ENCODE measurements at regions not wholly inside any gene's neighbourhood (a gene's known extent, or its start where the extent isn't known, plus 50 kb on each side); places are given as distances from the start of the nearest gene placed in this dataset.
A peak's percentile ranks its signal among the peaks of the same experiment; 100 is the strongest.

DNA sequence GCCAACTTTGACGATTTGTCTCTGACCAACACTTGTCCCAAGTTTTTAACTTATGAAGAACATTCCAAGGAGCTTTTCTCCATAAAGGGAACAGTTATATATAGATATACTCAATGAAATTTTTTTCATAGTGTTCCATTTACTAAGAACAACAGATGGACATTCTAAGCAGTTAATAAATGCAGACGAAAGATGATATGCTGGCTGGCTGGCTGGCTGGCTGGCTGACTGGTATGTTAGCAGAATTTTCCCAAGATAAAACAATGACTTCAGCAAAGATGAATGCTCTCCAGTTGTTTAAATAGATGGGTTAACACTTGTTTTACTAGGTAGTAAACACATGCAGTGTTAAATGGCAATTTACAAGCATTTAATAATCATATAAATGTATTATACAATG is 62.2 kb downstream of the SPANXN3 start:
- Histone ChIP-seq H3K36me3 (ENCODE audit: insufficient read depth in 1 of 2, low read depth in 1 of 2) (no peaks in the 10 kb centered on the region), H3K9me3 (no peaks in the 10 kb centered on the region), H3K27ac (no peak overlapping the region), H3K27me3 (ENCODE audit: insufficient read depth in 3 of 3, low read length in 2 of 3) (no peaks in the 10 kb centered on the region), H3K4me1 (no peaks in the 10 kb centered on the region), H3K4me3 (no peak overlapping the region)
- TF ChIP-seq, protein P1, sequence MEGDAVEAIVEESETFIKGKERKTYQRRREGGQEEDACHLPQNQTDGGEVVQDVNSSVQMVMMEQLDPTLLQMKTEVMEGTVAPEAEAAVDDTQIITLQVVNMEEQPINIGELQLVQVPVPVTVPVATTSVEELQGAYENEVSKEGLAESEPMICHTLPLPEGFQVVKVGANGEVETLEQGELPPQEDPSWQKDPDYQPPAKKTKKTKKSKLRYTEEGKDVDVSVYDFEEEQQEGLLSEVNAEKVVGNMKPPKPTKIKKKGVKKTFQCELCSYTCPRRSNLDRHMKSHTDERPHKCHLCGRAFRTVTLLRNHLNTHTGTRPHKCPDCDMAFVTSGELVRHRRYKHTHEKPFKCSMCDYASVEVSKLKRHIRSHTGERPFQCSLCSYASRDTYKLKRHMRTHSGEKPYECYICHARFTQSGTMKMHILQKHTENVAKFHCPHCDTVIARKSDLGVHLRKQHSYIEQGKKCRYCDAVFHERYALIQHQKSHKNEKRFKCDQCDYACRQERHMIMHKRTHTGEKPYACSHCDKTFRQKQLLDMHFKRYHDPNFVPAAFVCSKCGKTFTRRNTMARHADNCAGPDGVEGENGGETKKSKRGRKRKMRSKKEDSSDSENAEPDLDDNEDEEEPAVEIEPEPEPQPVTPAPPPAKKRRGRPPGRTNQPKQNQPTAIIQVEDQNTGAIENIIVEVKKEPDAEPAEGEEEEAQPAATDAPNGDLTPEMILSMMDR (IDR thresholded peaks at IDR 0.05), result no peak
- ATAC-seq, result peak; percentile 69 to 91 (median 80)
- intact Hi-C loops (cut with DNase I), result no loop called here
- 14 to 22% (median 18%) methylated on average over 2 of the region's 2 CpGs for whole genome bisulfite sequencing, 3 donors
- DNase-seq, result no peak

DNA sequence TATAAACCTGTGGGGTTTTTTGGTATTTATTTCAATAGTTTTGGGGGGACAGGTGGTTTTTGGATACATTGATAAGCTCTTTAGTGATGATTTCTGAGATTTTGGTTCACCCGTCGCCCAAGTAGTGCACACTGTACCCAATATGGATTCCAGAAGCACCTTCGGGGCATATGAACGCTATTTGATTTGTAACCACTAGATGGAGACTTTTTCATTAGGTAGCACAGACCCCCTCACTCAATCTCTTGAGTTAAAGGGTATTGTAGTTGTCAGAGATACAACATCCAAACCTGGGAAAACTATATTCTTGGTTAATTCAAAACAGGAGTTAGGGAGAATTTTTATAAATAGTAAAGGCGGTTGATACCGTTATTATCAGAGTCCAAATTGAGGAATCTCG is 79.8 kb downstream of the SPANXN3 start:
- TF ChIP-seq, protein P1 (IDR thresholded peaks at IDR 0.05), result peak; percentile 50
- 12 to 16% (median 14%) methylated on average over 7 of the region's 7 CpGs for WGBS, 3 donors
- Histone ChIP-seq H3K27me3 (ENCODE audit: insufficient read depth in 3 of 3, low read length in 2 of 3) (no peaks in the 10 kb centered on the region), H3K9me3 (no peaks in the 10 kb centered on the region), H3K4me1 (no peaks in the 10 kb centered on the region), H3K36me3 (ENCODE audit: insufficient read depth in 1 of 2, low read depth in 1 of 2) (no peaks in the 10 kb centered on the region), H3K27ac (no peak overlapping the region), H3K4me3 (no peak overlapping the region)
- intact Hi-C loops (cut with DNase I), result no loop called here
- no peak for DNase-seq
- peak in 3 of 4 donors; percentile 59 to 65 (median 64) for ATAC-seq

DNA sequence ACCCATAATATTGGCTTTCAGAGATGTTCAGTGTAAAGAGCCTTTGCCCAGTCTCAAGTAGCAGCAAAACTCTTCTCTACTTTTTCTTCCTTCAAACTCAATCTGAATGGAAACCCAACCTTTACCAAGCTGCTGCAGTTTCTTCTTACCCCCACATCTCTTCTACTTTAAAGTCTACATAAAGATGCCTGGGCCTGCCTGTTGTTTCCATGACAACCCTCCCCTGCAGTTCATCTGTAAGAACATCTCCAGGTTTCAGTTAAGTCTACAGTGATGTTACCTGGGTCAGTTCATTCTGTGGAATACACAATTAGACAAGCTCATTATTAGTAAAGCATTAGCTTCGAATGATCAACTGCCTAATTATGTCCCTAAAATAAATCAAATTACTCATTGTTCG is 81.4 kb downstream of the SPANXN3 start:
- H3K36me3 ChIP-seq (ENCODE audit: insufficient read depth in 1 of 2, low read depth in 1 of 2), result no peaks in the 10 kb centered on the region
- intact Hi-C loops (cut with DNase I), result no loop called here
- H3K9me3 ChIP-seq, result no peaks in the 10 kb centered on the region
- no peaks in the 10 kb centered on the region for H3K4me1 ChIP-seq
- ATAC-seq, result no peak
- H3K27me3 ChIP-seq (ENCODE audit: insufficient read depth in 3 of 3, low read length in 2 of 3), result no peaks in the 10 kb centered on the region
- TF ChIP-seq, protein P1 (IDR thresholded peaks at IDR 0.05), result no peak
- H3K4me3 ChIP-seq, result no peak overlapping the region
- H3K27ac ChIP-seq, result no peak overlapping the region
- 83 to 91% (median 84%) methylated on average over 2 of the region's 2 CpGs for WGBS, 3 donors
- DNase-seq, result no peak

DNA sequence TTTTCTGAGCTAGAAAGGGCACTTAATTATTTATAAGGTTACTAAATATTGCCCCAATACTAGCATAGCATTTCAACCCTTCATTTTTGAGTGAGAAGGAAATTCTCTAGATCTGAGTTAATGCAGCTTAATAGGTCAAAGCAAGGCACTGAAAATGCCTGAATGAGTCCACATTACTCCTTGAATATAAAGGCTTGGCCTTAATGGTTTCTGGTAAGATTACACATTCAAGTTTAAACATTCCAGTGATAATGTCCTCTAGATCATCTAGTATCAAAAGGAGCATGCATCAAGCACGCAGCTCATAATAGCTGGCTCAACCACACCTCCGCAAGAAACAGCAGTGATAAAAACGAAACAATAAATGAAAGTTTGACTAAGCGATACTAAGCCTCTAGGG is 87.5 kb downstream of the SPANXN3 start:
- TF ChIP-seq, protein P1 (IDR thresholded peaks at IDR 0.05), result no peak
- Histone ChIP-seq H3K4me1 (no peaks in the 10 kb centered on the region), H3K4me3 (no peak overlapping the region), H3K27me3 (ENCODE audit: insufficient read depth in 3 of 3, low read length in 2 of 3) (no peaks in the 10 kb centered on the region), H3K27ac (no peak overlapping the region), H3K36me3 (ENCODE audit: insufficient read depth in 1 of 2, low read depth in 1 of 2) (no peaks in the 10 kb centered on the region), H3K9me3 (no peaks in the 10 kb centered on the region)
- ATAC-seq (no peak), DNase-seq (no peak)
- intact Hi-C loops (cut with DNase I), result no loop called here
- 49 to 62% (median 50%) methylated on average over 4 of the region's 4 CpGs for WGBS, 3 donors

DNA sequence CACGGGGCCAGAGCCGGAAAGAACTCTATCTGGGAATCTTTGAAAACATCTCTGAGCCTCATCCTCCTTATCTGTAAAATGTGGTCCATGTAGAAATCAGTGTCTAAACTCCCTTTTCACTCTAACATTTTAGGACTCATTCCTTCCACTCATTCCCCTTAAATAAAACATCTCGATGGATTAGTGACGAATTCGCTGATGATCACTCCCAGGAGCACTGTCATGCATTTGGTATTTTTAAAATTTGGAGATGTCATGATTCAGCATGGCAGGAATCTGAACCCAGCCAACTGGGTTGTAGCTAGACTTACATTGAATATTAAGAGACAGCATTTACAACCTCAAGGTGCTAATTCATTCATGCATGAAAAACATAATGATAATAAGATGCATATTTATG is 88.1 kb downstream of the SPANXN3 start:
- no peaks in the 10 kb centered on the region for H3K9me3 ChIP-seq
- H3K27me3 ChIP-seq (ENCODE audit: insufficient read depth in 3 of 3, low read length in 2 of 3), result no peaks in the 10 kb centered on the region
- H3K36me3 ChIP-seq (ENCODE audit: insufficient read depth in 1 of 2, low read depth in 1 of 2), result no peaks in the 10 kb centered on the region
- no peak overlapping the region for H3K27ac ChIP-seq
- 64 to 70% (median 68%) methylated on average over 5 of the region's 5 CpGs for WGBS, 3 donors
- TF ChIP-seq, protein P1 (IDR thresholded peaks at IDR 0.05), result no peak
- H3K4me1 ChIP-seq, result no peaks in the 10 kb centered on the region
- ATAC-seq (no peak), DNase-seq (no peak)
- intact Hi-C loops (cut with DNase I), result no loop called here
- H3K4me3 ChIP-seq, result no peak overlapping the region
